NT2/D1 (cell line): ENCODE measurements at regions not wholly inside any gene's neighbourhood (a gene's known extent, or its start where the extent isn't known, plus 50 kb on each side); places are given as distances from the start of the nearest gene placed in this dataset.

Source experiments
- SUZ12 ChIP-seq: IDR thresholded peaks from 2 replicates; pipeline ENCODE4 v1.6.1; 2011; ENCODE audit not compliant: insufficient read length, insufficient read depth; ENCODE audit errors: extremely low read depth
- ZNF274 ChIP-seq: IDR thresholded peaks from 2 replicates; pipeline ENCODE4 v1.6.1; 2011; ENCODE audit warnings: mild to moderate bottlenecking, low read depth, low read length

GRCh38 chr3:147162743-147163142 is 243.6 kb downstream of the ZIC4 start:
- TF ChIP-seq ZNF274: no peak
- no peak for TF ChIP-seq SUZ12
